ENCODE measurements at regions not wholly inside any gene's neighbourhood (a gene's known extent, or its start where the extent isn't known, plus 50 kb on each side); places are given as distances from the start of the nearest gene placed in this dataset.

- Histone ChIP-seq H3K9me3 (ENCODE audit: control insufficient read depth in 2 of 3, insufficient read depth in 1 of 3, low read length in 3 of 3) (no peaks in the 10 kb centered on the region), H3K36me3 (ENCODE audit: control insufficient read depth in 2 of 3, insufficient read depth in 3 of 3, low read length in 3 of 3) (no peaks in the 10 kb centered on the region), H3K27me3 (ENCODE audit: control insufficient read depth, insufficient read depth, low read length) (no peaks in the 10 kb centered on the region), H3K27ac (ENCODE audit: low read depth in 2 of 2, low read length in 2 of 2) (no peak overlapping the region), H3K9ac (ENCODE audit: low read length in 3 of 3) (no peak overlapping the region), H3K4me1 (ENCODE audit: control insufficient read depth in 2 of 3, insufficient read depth in 2 of 3, low read depth in 1 of 3, low read length in 3 of 3) (no peaks in the 10 kb centered on the region), H3K4me3 (ENCODE audit: low read length in 3 of 3) (no peak overlapping the region)
- no peak for TF ChIP-seq CTCF (IDR thresholded peaks at IDR 0.05; ENCODE audit: borderline replicate concordance, extremely low read depth, insufficient read depth)
- intact Hi-C loops (cut with DNase I): no loop called here
- FAIRE-seq (no peak), DNase-seq (no peak)
Measured at GRCh38 chr2:78925258-78925657, 100.2 kb upstream of the REG3G start.

- H3K4me3 ChIP-seq (ENCODE audit: low read length in 3 of 3): no peak overlapping the region
- H3K9me3 ChIP-seq (ENCODE audit: control insufficient read depth in 2 of 3, insufficient read depth in 1 of 3, low read length in 3 of 3): no peaks in the 10 kb centered on the region
- no peak overlapping the region for H3K9ac ChIP-seq (ENCODE audit: low read length in 3 of 3)
- no peak overlapping the region for H3K27ac ChIP-seq (ENCODE audit: low read depth in 2 of 2, low read length in 2 of 2)
- no peak for FAIRE-seq
- no peak for DNase-seq
- no peaks in the 10 kb centered on the region for H3K4me1 ChIP-seq (ENCODE audit: control insufficient read depth in 2 of 3, insufficient read depth in 2 of 3, low read depth in 1 of 3, low read length in 3 of 3)
- H3K36me3 ChIP-seq (ENCODE audit: control insufficient read depth in 2 of 3, insufficient read depth in 3 of 3, low read length in 3 of 3): no peaks in the 10 kb centered on the region
- intact Hi-C loops (cut with DNase I): no loop called here
- TF ChIP-seq CTCF (IDR thresholded peaks at IDR 0.05; ENCODE audit: borderline replicate concordance, extremely low read depth, insufficient read depth): no peak
- H3K27me3 ChIP-seq (ENCODE audit: control insufficient read depth, insufficient read depth, low read length): no peaks in the 10 kb centered on the region
Measured at GRCh38 chr2:78928502-78928901, 97.0 kb upstream of the REG3G start.

- Histone ChIP-seq H3K9me3 (ENCODE audit: control insufficient read depth in 2 of 3, insufficient read depth in 1 of 3, low read length in 3 of 3) (no peaks in the 10 kb centered on the region), H3K4me1 (ENCODE audit: control insufficient read depth in 2 of 3, insufficient read depth in 2 of 3, low read depth in 1 of 3, low read length in 3 of 3) (no peaks in the 10 kb centered on the region), H3K27ac (ENCODE audit: low read depth in 2 of 2, low read length in 2 of 2) (no peak overlapping the region), H3K36me3 (ENCODE audit: control insufficient read depth in 2 of 3, insufficient read depth in 3 of 3, low read length in 3 of 3) (no peaks in the 10 kb centered on the region), H3K9ac (ENCODE audit: low read length in 3 of 3) (no peak overlapping the region), H3K27me3 (ENCODE audit: control insufficient read depth, insufficient read depth, low read length) (no peaks in the 10 kb centered on the region), H3K4me3 (ENCODE audit: low read length in 3 of 3) (no peak overlapping the region)
- no peak for TF ChIP-seq CTCF (IDR thresholded peaks at IDR 0.05; ENCODE audit: borderline replicate concordance, extremely low read depth, insufficient read depth)
- intact Hi-C loops (cut with DNase I): no loop called here
- DNase-seq (peak in 4 of 5 donors; percentile 10 to 30 (median 15)), FAIRE-seq (no peak)
Measured at GRCh38 chr2:78940998-78941397, 84.5 kb upstream of the REG3G start.

- FAIRE-seq: no peak
- Histone ChIP-seq H3K9ac (ENCODE audit: low read length in 3 of 3) (no peak overlapping the region), H3K4me1 (ENCODE audit: control insufficient read depth in 2 of 3, insufficient read depth in 2 of 3, low read depth in 1 of 3, low read length in 3 of 3) (no peaks in the 10 kb centered on the region), H3K27me3 (ENCODE audit: control insufficient read depth, insufficient read depth, low read length) (no peaks in the 10 kb centered on the region), H3K9me3 (ENCODE audit: control insufficient read depth in 2 of 3, insufficient read depth in 1 of 3, low read length in 3 of 3) (no peaks in the 10 kb centered on the region), H3K27ac (ENCODE audit: low read depth in 2 of 2, low read length in 2 of 2) (no peak overlapping the region), H3K4me3 (ENCODE audit: low read length in 3 of 3) (no peak overlapping the region), H3K36me3 (ENCODE audit: control insufficient read depth in 2 of 3, insufficient read depth in 3 of 3, low read length in 3 of 3) (no peaks in the 10 kb centered on the region)
- intact Hi-C loops (cut with DNase I): no loop called here
- DNase-seq: no peak
- no peak for TF ChIP-seq CTCF (IDR thresholded peaks at IDR 0.05; ENCODE audit: borderline replicate concordance, extremely low read depth, insufficient read depth)
Measured at GRCh38 chr2:78941751-78942150, 83.8 kb upstream of the REG3G start.

Data from kidney (tissue), 13 donors.